ENCODE measurements at regions not wholly inside any gene's neighbourhood (a gene's known extent, or its start where the extent isn't known, plus 50 kb on each side); places are given as distances from the start of the nearest gene placed in this dataset.

DNA sequence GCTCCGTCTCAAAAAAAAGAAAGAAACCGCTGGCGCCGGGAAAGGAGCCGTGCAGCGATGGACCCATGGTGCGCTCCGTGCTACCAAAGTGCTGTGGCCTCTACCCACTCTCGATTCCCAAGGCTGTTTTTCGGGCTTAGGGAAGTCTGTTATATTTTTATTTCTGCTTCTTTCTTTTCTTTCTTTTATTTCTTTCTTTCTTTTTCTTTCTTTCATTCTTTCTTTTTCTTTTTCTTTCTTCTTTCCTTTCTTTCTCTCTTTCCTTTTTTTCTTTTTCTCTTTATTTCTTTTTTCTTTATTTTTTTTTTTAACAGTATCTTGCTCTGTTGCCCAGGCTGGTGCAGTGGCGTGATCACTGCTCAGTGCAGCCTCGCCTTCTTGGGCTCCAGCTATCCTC, 87.5 kb downstream of the ANXA2R start:
- TF ChIP-seq POLR2A (IDR thresholded peaks at IDR 0.05; ENCODE audit: control extremely low read depth in 1 of 2, low read depth in 2 of 2, low read length in 2 of 2) (no peak), GTF2F1 (IDR thresholded peaks at IDR 0.05; ENCODE audit: borderline replicate concordance, low read depth, low read length) (no peak), RFX5 (IDR thresholded peaks at IDR 0.05; ENCODE audit: borderline replicate concordance, low read depth, low read length) (no peak), EP300 (IDR thresholded peaks at IDR 0.05; ENCODE audit: borderline replicate concordance in 1 of 2, low read depth in 2 of 2, low read length in 2 of 2) (no peak), CEBPB (IDR thresholded peaks at IDR 0.05; ENCODE audit: low read depth, low read length) (no peak)
- TF ChIP-seq, protein P1, sequence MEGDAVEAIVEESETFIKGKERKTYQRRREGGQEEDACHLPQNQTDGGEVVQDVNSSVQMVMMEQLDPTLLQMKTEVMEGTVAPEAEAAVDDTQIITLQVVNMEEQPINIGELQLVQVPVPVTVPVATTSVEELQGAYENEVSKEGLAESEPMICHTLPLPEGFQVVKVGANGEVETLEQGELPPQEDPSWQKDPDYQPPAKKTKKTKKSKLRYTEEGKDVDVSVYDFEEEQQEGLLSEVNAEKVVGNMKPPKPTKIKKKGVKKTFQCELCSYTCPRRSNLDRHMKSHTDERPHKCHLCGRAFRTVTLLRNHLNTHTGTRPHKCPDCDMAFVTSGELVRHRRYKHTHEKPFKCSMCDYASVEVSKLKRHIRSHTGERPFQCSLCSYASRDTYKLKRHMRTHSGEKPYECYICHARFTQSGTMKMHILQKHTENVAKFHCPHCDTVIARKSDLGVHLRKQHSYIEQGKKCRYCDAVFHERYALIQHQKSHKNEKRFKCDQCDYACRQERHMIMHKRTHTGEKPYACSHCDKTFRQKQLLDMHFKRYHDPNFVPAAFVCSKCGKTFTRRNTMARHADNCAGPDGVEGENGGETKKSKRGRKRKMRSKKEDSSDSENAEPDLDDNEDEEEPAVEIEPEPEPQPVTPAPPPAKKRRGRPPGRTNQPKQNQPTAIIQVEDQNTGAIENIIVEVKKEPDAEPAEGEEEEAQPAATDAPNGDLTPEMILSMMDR (IDR thresholded peaks at IDR 0.05; ENCODE audit: control extremely low read depth in 1 of 3, insufficient read depth in 1 of 3, low read depth in 1 of 3, low read length in 3 of 3) = no peak
- TF ChIP-seq, protein P2, sequence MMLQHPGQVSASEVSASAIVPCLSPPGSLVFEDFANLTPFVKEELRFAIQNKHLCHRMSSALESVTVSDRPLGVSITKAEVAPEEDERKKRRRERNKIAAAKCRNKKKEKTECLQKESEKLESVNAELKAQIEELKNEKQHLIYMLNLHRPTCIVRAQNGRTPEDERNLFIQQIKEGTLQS (IDR thresholded peaks at IDR 0.05; ENCODE audit: insufficient read depth, low read depth, low read length) = no peak
